ENCODE measurements at regions not wholly inside any gene's neighbourhood (a gene's known extent, or its start where the extent isn't known, plus 50 kb on each side); places are given as distances from the start of the nearest gene placed in this dataset.
A peak's percentile ranks its signal among the peaks of the same experiment; 100 is the strongest.
"Not testable (repeated sequence)": the region's sequence is repeated elsewhere in the genome, so short reads cannot be mapped to it uniquely, and the experiment has no call there.

GRCh38 chr13:79621449-79621848, 140.5 kb downstream of the NDFIP2 start:
- in situ Hi-C loops (cut with MboI; ENCODE audit: low pct_unique_long_range_greater_than_20kb in 2 of 9, low sequenced_read_pairs in 9 of 9, unreplicated experiment in 9 of 9) = no loop called here
- Histone ChIP-seq H3K4me1 (replicated peaks in 1 of 2) (no peaks in the 10 kb centered on the region), H3K4me3 (no peak overlapping the region), H3K27ac (no peak overlapping the region)
- ATAC-seq (replicated peaks in 6 of 8) = no peak
- 71 to 100% (median 86%) methylated on average over 1 of the region's 1 CpG; no CpG with 5 or more reads in 3 of the 10 experiments for WGBS, 10 experiments

GRCh38 chr13:79614250-79614918, 133.4 kb downstream of the NDFIP2 start:
- Histone ChIP-seq H3K27ac (no peak overlapping the region), H3K4me3 (no peak overlapping the region), H3K4me1 (replicated peaks in 1 of 2) (no peaks in the 10 kb centered on the region)
- ATAC-seq (replicated peaks in 6 of 8) = peak in 2 of 8 experiments; percentile 96 to 99
- in situ Hi-C loops (cut with MboI; ENCODE audit: low pct_unique_long_range_greater_than_20kb in 2 of 9, low sequenced_read_pairs in 9 of 9, unreplicated experiment in 9 of 9) = no loop called here

DNA sequence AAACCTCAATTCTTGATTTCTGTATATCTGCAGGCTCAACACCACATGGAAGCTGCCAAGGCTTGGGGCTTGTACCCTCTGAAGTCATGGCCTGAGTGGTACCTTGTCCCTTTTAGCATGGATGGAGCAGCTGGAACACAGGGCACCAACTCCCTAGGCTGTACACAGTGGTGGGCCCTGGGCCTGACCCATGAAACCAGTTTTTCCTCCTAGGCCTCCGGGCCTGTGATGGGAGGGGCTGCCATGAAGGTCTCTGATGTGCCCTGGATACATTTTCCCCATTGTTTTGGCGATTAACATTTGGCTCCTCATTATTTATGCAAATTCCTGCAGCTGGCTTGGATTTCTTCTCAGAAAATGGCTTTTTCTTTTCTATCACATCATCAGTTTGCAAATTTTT, 131.6 kb downstream of the NDFIP2 start:
- 0 to 88% (median 28%) methylated on average over 1 to 2 of the region's 2 CpGs; no CpG with 5 or more reads in 2 of the 10 experiments for WGBS, 10 experiments
- ATAC-seq (replicated peaks in 6 of 8) = no peak
- in situ Hi-C loops (cut with MboI; ENCODE audit: low pct_unique_long_range_greater_than_20kb in 2 of 9, low sequenced_read_pairs in 9 of 9, unreplicated experiment in 9 of 9) = no loop called here
- Histone ChIP-seq H3K27ac (no peak overlapping the region), H3K4me3 (no peak overlapping the region), H3K4me1 (replicated peaks in 1 of 2) (no peaks in the 10 kb centered on the region)

- in situ Hi-C loops (cut with MboI; ENCODE audit: low pct_unique_long_range_greater_than_20kb in 2 of 9, low sequenced_read_pairs in 9 of 9, unreplicated experiment in 9 of 9); H3K4me3 ChIP-seq; H3K4me1 ChIP-seq (replicated peaks in 1 of 2); H3K27ac ChIP-seq; ATAC-seq (replicated peaks in 6 of 8): not testable (repeated sequence)
Measured at GRCh38 chr13:79607895-79608294, 126.9 kb downstream of the NDFIP2 start.

All from motor neuron (in vitro differentiated cells).